Suppressor macrophage treated with lipopolysaccharide for 4 hours (primary cell): ENCODE measurements at regions not wholly inside any gene's neighbourhood (a gene's known extent, or its start where the extent isn't known, plus 50 kb on each side); places are given as distances from the start of the nearest gene placed in this dataset.

Source experiments
- DNase-seq: peaks from one replicate; pipeline ENCODE4 v3.0.0-alpha.2; 2020

DNA sequence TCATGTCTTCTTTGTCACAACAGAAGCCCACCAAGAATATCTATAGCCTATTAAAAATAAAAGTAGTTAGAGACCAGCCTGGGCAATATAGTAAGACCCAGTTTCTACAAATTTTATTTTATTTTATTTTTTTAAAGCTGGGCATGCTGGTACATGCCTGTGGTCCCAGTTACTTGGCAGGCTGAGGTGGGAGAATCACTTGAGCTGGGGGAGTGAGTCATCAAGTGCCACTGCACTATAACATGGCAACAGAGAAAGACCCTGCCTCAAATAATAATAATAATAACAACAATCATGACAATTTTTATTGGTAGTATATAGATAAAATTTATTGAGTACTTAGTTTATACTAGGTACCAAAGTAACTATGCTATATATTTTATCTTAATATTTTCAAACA is 93.0 kb upstream of the NPFFR2 start:
- DNase-seq, result no peak

DNA sequence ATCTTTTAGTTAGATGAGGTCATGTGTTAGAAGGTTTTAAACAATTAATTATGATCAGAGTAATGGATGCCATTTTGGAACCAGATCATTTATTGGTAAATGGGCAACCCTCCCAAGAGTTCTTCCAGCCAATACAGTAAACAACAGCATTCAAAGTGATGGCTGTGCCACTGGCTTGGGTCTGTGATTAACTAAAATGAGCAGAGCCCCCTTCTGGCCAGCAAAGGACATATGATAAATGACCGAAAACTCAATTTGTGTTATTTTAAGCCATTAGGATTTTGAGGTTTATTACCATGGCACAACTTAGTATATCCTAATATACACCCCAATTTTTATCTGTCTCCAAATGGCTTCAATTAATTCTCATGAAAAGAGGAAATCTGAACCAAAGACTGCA is 90.8 kb upstream of the NPFFR2 start:
- DNase-seq, result peak; percentile 5

DNA sequence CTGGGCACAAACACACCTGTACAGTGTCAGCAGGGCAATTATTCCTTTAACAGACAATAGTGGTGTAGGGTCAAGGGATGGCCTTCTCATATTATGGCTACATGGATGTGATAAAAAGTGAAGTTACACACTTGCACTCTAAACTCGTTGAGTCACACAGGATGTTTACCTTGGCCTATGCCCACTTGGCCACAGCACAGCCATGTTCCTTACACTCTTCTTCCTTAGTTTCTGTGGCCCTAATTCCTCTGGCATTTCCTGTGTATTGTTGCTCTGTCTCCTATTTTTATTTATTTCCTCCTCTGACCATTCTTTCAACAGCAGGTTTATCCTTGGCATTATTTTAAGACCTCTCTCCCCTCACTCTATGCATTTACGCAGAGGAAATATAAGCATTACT is 86.8 kb upstream of the NPFFR2 start:
- DNase-seq, result no peak

DNA sequence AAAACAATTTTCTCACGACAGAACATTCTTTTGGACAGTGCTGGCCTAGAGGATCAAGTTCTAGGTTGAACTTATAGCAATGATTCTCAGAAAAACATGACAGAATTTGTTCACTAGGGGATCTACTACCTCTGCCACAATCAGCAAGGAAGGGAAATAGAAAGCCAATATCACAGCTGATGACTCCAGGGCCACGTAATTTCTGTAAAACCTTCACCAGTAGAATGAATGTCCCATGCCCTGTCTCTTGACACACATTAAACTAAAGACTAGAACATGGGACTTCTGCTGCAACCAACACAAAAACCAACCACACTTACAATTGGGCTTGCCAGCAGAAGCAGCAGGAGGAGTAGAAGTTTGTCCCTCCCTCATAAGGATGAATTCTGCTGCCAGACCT is 86.0 kb upstream of the NPFFR2 start:
- no peak for DNase-seq

DNA sequence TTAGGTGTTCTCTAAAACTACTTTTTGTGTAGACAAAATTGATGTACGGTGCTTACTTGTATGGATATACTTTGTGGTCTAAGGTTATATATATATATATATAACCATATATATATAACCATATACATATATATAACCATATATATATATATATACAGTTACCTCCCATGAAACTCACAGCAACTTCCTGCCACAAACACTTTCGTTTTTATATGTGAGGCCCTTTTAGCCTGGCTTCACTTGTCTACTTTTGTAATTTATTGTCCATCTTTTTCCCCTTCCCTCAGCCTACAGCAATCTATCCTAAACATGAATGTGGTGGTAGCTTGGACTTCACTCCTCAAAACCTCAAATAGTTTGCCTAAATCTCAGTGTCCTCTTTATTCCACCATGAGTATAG is 72.8 kb upstream of the NPFFR2 start:
- no peak for DNase-seq

DNA sequence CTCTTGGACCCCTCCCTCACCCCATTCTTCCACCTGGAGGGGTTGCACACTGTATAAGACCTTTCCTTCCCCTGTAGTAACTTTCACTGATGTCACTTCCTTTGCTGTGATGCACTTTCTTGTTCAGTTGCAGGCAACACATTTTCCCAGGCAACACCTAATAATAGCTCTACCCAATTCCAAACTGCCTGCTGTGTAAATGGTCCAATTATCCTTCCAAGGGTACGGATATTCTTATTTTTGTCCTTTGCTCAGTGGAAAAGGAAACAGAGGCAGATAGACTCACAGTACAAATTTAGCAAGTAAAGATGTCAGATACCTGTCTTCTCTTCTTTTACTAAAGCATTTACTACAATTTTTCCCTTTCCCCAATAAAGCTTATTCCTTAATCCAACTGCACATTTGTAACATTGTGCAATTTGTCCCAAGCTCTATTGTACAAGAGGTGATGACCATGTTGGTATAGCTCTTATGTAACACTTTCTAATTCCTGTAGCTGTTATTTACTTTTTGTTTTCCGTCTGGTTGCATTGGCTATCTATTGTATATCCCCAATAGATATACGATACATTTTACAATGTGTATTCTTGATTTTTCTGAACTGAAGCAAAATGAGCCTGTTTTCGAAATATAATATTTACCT is 69.1 kb upstream of the NPFFR2 start:
- DNase-seq, result no peak

DNA sequence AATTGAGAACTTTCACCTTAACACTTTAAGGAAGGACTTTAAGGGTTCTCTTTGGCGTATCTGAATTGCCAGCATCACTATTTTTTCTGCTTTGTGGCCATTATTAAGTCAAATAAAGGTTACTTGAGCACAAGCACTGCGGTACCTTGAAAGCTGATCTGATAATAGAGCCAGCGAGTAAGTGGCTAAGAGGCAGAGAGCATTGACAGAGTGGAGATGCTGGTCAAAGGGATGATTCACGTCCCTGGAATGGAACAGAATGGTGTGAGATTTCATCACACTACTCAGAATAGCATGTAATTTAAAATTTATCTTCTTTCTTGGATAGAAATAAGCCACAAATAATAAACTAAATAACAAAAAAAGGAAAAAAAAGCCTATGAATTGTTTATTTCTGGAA is 57.1 kb upstream of the NPFFR2 start:
- DNase-seq, result no peak

DNA sequence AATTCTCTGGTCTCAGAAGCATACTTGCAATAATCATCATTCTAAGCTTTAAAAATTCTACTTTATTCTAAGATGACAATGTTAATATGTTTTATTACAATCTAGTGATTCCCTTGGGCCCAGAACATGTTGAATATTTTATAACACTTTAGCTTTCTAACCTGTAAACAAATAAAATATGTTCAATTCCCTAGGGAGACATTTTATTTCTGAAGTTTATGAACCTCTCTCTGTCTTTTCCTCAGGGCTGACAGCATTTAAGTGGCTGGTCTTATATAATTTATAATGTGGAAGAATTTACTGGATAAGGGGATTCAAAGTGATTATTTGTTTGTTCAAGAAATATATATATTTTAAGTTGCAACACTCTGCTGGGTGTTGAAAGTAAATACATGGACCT is 55.3 kb upstream of the NPFFR2 start:
- no peak for DNase-seq

DNA sequence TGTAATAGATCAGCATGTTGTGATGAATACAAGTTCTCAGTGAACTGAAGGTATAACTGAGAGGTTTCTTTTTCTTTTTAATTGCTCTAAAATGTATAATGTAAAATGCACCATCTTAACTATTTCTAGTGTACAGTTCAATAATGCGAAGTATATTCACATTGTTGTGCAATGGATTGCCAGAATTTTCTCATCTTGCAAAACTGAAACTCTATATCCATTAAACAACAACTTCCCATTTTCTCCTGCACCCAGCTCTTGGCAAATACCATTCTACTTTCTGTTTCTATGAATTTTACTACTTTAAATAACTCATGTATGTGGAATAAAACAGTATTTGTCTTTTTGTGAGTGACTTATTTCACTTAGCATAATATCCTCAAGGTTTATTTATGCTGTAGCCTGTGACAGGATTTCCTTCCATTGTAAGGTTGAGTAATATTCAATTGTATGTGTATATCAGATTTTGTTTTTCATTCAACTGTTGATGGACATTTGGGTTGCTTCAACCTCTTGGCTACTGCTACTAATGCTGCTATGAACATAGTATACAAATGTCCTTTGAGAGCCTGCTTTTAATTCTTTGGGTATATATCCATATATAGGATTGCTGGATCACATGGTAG is 53.5 kb upstream of the NPFFR2 start:
- peak; percentile 78 for DNase-seq

DNA sequence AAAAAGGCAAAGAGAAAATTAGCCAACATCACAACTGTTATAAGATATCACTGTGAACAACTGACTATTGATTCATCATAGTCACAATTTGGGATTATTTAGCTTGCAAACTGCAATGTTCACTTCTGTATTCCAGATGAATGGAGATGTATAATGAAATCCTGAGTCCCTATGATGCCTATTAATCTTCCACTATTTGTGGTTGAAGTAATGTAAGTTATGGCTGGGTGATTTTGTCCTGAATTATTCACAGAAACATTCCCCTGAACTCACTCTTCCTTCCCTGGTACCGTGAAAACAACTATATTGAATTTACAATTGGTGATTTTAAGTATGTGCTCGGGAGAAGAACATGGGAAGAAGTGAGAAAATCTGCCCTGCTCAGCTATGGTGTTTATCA is 50.8 kb upstream of the NPFFR2 start:
- no peak for DNase-seq
